GM19328 (cell line): ENCODE measurements at regions not wholly inside any gene's neighbourhood (a gene's known extent, or its start where the extent isn't known, plus 50 kb on each side); places are given as distances from the start of the nearest gene placed in this dataset.
A peak's percentile ranks its signal among the peaks of the same experiment; 100 is the strongest.

Source experiments
- ATAC-seq: cut with Tn5 transposase; IDR thresholded peaks from one replicate; pipeline ENCODE4 v1.9.1; 2021; ENCODE audit warnings: mild to moderate bottlenecking, moderate library complexity; ENCODE audit not compliant: unreplicated experiment

GRCh38 chr6:128672023-128672422 lies 151.6 kb upstream of the PTPRK start:
- ATAC-seq, result no peak

- ATAC-seq, result no peak
These were observed 147.0 kb upstream of the PTPRK start for GRCh38 chr6:128667339-128667858.

- ATAC-seq, result no peak
These were observed 146.0 kb upstream of the PTPRK start for GRCh38 chr6:128666405-128666804.

- ATAC-seq, result no peak
These were observed 142.8 kb upstream of the PTPRK start for GRCh38 chr6:128663238-128663637.

GRCh38 chr6:128659878-128660622 lies 139.7 kb upstream of the PTPRK start:
- no peak for ATAC-seq

GRCh38 chr6:128659276-128659675 lies 138.9 kb upstream of the PTPRK start:
- no peak for ATAC-seq

GRCh38 chr6:128657181-128657580 lies 136.8 kb upstream of the PTPRK start:
- no peak for ATAC-seq

GRCh38 chr6:128655978-128656498 lies 135.6 kb upstream of the PTPRK start:
- peak; percentile 65 for ATAC-seq

- no peak for ATAC-seq
These were observed 127.7 kb upstream of the PTPRK start for GRCh38 chr6:128648022-128648598.

- no peak for ATAC-seq
These were observed 121.7 kb upstream of the PTPRK start for GRCh38 chr6:128642132-128642531.

GRCh38 chr6:128641703-128642102 lies 121.3 kb upstream of the PTPRK start:
- ATAC-seq, result no peak

- no peak for ATAC-seq
These were observed 118.4 kb upstream of the PTPRK start for GRCh38 chr6:128638817-128639216.

- ATAC-seq, result no peak
These were observed 114.8 kb upstream of the PTPRK start for GRCh38 chr6:128635219-128635618.

GRCh38 chr6:128632131-128632530 lies 111.7 kb upstream of the PTPRK start:
- no peak for ATAC-seq

GRCh38 chr6:128631031-128631430 lies 110.6 kb upstream of the PTPRK start:
- no peak for ATAC-seq

- ATAC-seq, result no peak
These were observed 109.8 kb upstream of the PTPRK start for GRCh38 chr6:128630213-128630612.

GRCh38 chr6:128617285-128617684 lies 96.9 kb upstream of the PTPRK start:
- ATAC-seq, result no peak

- no peak for ATAC-seq
These were observed 95.9 kb upstream of the PTPRK start for GRCh38 chr6:128616342-128616741.

- no peak for ATAC-seq
These were observed 86.2 kb upstream of the PTPRK start for GRCh38 chr6:128606611-128607010.

GRCh38 chr6:128605961-128606360 lies 85.6 kb upstream of the PTPRK start:
- ATAC-seq, result no peak

GRCh38 chr6:128601060-128601459 lies 80.7 kb upstream of the PTPRK start:
- ATAC-seq, result no peak

GRCh38 chr6:128600397-128600951 lies 80.1 kb upstream of the PTPRK start:
- ATAC-seq, result peak; percentile 53
